Mucosa of descending colon (tissue), 3 donors: ENCODE measurements at regions not wholly inside any gene's neighbourhood (a gene's known extent, or its start where the extent isn't known, plus 50 kb on each side); places are given as distances from the start of the nearest gene placed in this dataset.
A peak's percentile ranks its signal among the peaks of the same experiment; 100 is the strongest.

Experiments
- ATAC-seq: fragments of 200-7000 bp; cut with Tn5 transposase; one replicate; pipeline ENCODE4 v1.9.1; 2020; ENCODE audit warnings: mild to moderate bottlenecking, moderate library complexity
- DNase-seq, 3 donors: peaks; one replicate each; pipeline ENCODE4 v3.0.0-alpha.2; 2020
- H3K36me3 ChIP-seq: fragments of 200-600 bp; one replicate; pipeline ENCODE4 v1.8.0; 2021; ENCODE audit warnings: low read depth, mild to moderate bottlenecking
- H3K4me1 ChIP-seq: fragments of 200-600 bp; one replicate; pipeline ENCODE4 v1.8.0; 2021; ENCODE audit warnings: low read depth, mild to moderate bottlenecking
- H3K4me3 ChIP-seq: fragments of 200-600 bp; one replicate; pipeline ENCODE4 v1.8.0; 2021; ENCODE audit warnings: mild to moderate bottlenecking
- H3K9me3 ChIP-seq: fragments of 200-600 bp; one replicate; pipeline ENCODE4 v1.8.0; 2021; ENCODE audit warnings: mild to moderate bottlenecking
- intact Hi-C, 2 donors: fragments of 100-400 bp; cut with DNase I in 1 of 2; cut with micrococcal nuclease in 1 of 2; formaldehyde crosslinking; loops; one replicate each; pipeline versions ENCODE4 v1.11.0 to v1.11.1; 2022; cut with DNase I, micrococcal nuclease
- TF ChIP-seq, protein P1 (sequence below): fragments of 200-600 bp; IDR thresholded peaks from one replicate; pipeline ENCODE4 v1.8.0; 2022; ENCODE audit warnings: antibody characterized with exemption, mild to moderate bottlenecking
- donor health status: DM: no; HTN: no; CAD: no; lungs with moderate emphysema.
- donor health status: DM: no; HTN: no; CAD: no.
- donor health status: DM: no; HTN: yes; CAD: no.

DNA sequence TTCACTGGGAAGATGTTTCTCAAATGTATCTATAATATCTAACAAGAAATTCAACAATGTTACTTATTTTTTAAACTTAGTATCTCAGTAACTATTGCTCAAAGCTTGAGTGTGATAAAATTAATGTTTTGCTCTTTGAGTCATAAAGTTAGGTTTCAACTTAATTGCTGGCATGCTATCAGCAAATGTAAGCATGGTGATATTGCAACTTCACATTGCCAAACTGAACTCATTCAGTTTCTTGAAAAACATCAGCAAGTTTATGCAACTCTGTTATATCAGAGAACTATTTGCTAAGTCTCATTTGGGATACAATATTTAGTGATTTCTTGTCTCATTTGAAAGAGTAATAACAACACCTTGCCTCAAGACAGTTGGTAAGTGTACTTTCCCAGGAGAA is 91.2 kb upstream of the KLF3 start:
- TF ChIP-seq, protein P1, sequence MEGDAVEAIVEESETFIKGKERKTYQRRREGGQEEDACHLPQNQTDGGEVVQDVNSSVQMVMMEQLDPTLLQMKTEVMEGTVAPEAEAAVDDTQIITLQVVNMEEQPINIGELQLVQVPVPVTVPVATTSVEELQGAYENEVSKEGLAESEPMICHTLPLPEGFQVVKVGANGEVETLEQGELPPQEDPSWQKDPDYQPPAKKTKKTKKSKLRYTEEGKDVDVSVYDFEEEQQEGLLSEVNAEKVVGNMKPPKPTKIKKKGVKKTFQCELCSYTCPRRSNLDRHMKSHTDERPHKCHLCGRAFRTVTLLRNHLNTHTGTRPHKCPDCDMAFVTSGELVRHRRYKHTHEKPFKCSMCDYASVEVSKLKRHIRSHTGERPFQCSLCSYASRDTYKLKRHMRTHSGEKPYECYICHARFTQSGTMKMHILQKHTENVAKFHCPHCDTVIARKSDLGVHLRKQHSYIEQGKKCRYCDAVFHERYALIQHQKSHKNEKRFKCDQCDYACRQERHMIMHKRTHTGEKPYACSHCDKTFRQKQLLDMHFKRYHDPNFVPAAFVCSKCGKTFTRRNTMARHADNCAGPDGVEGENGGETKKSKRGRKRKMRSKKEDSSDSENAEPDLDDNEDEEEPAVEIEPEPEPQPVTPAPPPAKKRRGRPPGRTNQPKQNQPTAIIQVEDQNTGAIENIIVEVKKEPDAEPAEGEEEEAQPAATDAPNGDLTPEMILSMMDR, result no peak
- DNase-seq (no peak), ATAC-seq (no peak)
- intact Hi-C loops, result loop anchor here in 1 of 2 donors (10.0 kb wide), 1 partner anchor 248 kb away; no protein-coding TSS in a partner anchor
- Histone ChIP-seq H3K4me3 (no peak overlapping the region), H3K36me3 (no peaks in the 10 kb centered on the region), H3K4me1 (peaks cover 34% of the 10 kb centered on the region), H3K9me3 (no peaks in the 10 kb centered on the region)

DNA sequence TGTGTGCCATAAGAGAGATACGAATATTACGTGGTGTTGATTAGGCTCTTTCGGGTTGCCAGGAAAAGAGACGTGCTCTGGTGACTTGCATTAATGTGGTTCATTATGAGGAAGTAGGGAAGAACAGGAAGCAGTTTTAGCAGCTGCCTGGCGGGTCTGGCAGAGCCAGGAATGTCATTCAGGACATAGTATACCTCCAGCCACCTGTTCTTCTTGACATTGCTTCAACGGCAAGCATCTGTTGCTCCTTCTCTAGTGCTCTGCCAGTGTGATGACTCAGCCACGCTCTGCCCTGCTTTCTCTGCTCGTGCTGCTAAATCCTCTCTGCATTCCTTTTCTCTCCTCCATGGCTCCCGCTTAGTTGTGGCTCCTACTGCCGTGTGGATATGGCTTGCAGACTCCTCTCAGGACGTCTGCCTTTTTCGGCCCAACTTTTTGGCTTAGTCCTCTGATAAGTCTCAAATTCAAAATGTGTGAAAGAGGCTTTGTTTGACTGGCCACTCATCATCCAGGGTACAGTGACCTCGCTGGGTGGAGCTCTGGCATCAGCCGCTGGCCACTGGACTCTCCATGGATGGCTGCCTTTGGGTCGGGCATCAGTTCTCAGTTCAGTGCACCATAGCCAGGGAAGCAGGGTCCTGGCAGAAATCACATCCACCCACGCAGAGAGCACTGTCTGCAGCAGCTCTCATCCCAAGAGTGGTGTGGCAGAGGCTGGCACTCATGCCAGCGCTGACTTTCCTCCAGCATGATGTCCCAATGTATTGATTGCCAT is 89.3 kb upstream of the KLF3 start:
- Histone ChIP-seq H3K4me3 (no peak overlapping the region), H3K4me1 (peaks cover 34% of the 10 kb centered on the region), H3K36me3 (no peaks in the 10 kb centered on the region), H3K9me3 (no peaks in the 10 kb centered on the region)
- ATAC-seq (peak; percentile 85), DNase-seq (peak; percentile 49 to 68 (median 67))
- intact Hi-C loops, result loop anchor here in 1 of 2 donors (10.0 kb wide), 1 partner anchor 250 kb away; no protein-coding TSS in a partner anchor
- TF ChIP-seq, protein P1, result no peak

DNA sequence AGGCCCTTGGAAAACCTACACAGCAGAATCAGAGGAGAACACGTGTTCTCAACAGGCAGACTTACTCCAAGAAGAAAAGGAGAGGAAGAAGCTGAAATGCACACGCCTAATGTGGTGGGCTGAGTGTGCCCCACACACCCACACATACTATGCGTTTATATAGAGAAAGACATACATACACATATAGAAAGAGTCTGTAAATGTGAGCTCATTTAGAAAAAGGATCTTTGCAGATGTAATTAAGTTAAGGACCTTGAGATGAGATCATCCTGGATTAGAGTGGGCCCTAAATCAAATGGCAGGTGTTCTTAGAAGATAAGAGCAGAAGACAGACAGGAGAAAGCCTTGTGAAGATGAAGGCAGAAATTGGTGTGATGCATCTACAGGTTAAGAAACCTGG is 87.2 kb upstream of the KLF3 start:
- Histone ChIP-seq H3K4me1 (peaks cover 27% of the 10 kb centered on the region), H3K9me3 (no peaks in the 10 kb centered on the region), H3K4me3 (no peak overlapping the region), H3K36me3 (no peaks in the 10 kb centered on the region)
- TF ChIP-seq, protein P1, result no peak
- intact Hi-C loops, result loop anchor here in 1 of 2 donors (10.0 kb wide), 1 partner anchor 252 kb away; no protein-coding TSS in a partner anchor
- DNase-seq (no peak), ATAC-seq (no peak)

DNA sequence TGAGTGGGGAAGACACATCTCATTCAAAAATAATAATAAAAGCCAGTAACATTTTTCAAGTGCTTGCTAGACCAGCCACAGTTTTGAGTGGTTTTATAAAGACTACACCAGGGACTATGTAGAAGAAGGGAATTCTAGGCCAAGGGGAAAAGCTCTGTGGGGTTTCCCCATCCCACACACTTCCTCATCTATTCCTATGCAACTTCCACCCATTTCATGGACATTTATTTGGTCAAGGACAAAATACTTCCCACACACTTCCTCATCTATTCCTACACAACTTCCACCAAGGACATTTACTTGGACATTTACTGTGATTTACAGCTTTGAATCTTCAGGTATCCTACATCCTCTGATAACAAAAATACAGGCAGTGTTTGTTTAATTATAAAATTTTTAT is 86.5 kb upstream of the KLF3 start:
- intact Hi-C loops, result loop anchor here in 1 of 2 donors (10.0 kb wide), 1 partner anchor 253 kb away; no protein-coding TSS in a partner anchor
- DNase-seq (no peak), ATAC-seq (no peak)
- no peaks in the 10 kb centered on the region for H3K36me3 ChIP-seq
- peaks cover 20% of the 10 kb centered on the region for H3K4me1 ChIP-seq
- no peaks in the 10 kb centered on the region for H3K9me3 ChIP-seq
- TF ChIP-seq, protein P1, result no peak
- H3K4me3 ChIP-seq, result no peak overlapping the region

DNA sequence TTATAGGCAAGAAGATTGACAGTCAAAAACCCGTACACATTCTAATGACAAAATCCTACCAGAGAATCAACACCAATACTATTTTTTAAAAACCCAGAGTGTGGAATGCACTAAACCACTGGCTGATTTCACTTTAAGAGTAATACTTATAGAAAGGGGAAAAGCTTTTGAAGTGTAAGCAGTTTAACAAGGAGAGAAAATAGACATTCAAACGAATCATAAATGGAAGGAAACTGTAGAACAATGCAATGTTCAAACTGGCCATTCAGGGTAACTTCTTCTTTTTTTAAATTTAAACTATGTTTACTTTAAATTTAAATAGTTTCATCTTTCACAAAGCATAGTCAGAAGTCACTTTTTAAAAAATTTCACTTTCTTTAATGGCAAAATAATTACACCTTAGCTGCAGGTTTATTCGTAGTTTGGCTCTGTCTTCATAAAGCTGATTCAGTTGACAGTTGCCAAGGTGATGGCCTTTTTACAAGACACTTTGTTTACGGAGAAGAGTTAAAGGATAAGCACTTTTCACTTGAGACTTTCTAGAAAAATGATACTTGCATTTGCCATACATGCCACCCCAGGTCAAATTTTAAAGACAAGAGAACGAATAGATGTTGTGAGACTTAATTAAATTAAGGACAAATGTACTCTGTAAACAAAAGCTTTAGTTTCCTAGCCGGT is 82.4 kb upstream of the KLF3 start:
- ATAC-seq (no peak), DNase-seq (no peak)
- TF ChIP-seq, protein P1, result no peak
- H3K4me3 ChIP-seq, result no peak overlapping the region
- no peaks in the 10 kb centered on the region for H3K36me3 ChIP-seq
- intact Hi-C loops, result no loop called here
- H3K9me3 ChIP-seq, result no peaks in the 10 kb centered on the region
- peaks cover 4% of the 10 kb centered on the region for H3K4me1 ChIP-seq
